ENCODE measurements at regions not wholly inside any gene's neighbourhood (a gene's known extent, or its start where the extent isn't known, plus 50 kb on each side); places are given as distances from the start of the nearest gene placed in this dataset.

DNA sequence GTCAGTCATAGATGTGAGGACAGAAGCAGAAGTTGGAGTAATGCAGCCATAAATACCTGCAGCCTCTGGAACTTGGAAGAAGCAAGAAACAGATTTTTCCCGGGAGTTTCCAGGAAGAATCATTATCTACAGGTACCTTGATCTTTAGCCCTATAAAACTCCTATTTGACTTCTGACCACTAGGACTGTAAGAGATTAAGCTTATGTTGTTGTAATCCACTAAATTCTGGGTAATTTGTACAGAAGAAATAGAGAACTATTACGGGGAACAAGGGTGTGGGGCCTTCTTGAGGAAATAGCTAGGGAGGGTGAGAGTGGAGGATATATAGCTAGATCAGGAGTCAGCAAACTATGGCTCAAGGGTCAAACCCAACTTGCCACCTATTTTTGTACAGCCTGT lies 353.2 kb downstream of the SLC4A3 start (continued):
- TF ChIP-seq, protein P1, sequence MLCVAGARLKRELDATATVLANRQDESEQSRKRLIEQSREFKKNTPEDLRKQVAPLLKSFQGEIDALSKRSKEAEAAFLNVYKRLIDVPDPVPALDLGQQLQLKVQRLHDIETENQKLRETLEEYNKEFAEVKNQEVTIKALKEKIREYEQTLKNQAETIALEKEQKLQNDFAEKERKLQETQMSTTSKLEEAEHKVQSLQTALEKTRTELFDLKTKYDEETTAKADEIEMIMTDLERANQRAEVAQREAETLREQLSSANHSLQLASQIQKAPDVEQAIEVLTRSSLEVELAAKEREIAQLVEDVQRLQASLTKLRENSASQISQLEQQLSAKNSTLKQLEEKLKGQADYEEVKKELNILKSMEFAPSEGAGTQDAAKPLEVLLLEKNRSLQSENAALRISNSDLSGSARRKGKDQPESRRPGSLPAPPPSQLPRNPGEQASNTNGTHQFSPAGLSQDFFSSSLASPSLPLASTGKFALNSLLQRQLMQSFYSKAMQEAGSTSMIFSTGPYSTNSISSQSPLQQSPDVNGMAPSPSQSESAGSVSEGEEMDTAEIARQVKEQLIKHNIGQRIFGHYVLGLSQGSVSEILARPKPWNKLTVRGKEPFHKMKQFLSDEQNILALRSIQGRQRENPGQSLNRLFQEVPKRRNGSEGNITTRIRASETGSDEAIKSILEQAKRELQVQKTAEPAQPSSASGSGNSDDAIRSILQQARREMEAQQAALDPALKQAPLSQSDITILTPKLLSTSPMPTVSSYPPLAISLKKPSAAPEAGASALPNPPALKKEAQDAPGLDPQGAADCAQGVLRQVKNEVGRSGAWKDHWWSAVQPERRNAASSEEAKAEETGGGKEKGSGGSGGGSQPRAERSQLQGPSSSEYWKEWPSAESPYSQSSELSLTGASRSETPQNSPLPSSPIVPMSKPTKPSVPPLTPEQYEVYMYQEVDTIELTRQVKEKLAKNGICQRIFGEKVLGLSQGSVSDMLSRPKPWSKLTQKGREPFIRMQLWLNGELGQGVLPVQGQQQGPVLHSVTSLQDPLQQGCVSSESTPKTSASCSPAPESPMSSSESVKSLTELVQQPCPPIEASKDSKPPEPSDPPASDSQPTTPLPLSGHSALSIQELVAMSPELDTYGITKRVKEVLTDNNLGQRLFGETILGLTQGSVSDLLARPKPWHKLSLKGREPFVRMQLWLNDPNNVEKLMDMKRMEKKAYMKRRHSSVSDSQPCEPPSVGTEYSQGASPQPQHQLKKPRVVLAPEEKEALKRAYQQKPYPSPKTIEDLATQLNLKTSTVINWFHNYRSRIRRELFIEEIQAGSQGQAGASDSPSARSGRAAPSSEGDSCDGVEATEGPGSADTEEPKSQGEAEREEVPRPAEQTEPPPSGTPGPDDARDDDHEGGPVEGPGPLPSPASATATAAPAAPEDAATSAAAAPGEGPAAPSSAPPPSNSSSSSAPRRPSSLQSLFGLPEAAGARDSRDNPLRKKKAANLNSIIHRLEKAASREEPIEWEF (CRISPR knock-in tag; IDR thresholded peaks at IDR 0.05) = no peak

GRCh38 chr2:219983836-219984235 lies 356.4 kb downstream of the SLC4A3 start:
- ChIA-PET CTCF (ENCODE audit: low intra/inter-chr PET ratio) (interaction anchor here (0.7 kb wide), 1 partner anchor 10 kb away, joined by 3 read pairs; no protein-coding TSS in a partner anchor), POLR2A (interaction anchor here (0.6 kb wide), 1 partner anchor 156 kb away, joined by 3 read pairs; no protein-coding TSS in a partner anchor)
- Histone ChIP-seq H3K9ac (ENCODE audit: insufficient read depth in 1 of 2, low read depth in 2 of 2, low read length in 2 of 2) (no peak overlapping the region), H4K20me1 (replicated peaks; ENCODE audit: control insufficient read depth, insufficient read depth, low read length) (no peaks in the 10 kb centered on the region), H2AFZ (ENCODE audit: low read depth, low read length) (no peak overlapping the region), H3K9me1 (ENCODE audit: control insufficient read depth, insufficient read depth, low read length) (no peaks in the 10 kb centered on the region), H3K27me3 (ENCODE audit: control insufficient read depth in 2 of 2, insufficient read depth in 2 of 2, low read length in 2 of 2) (no peaks in the 10 kb centered on the region), H3K36me3 (ENCODE audit: control insufficient read depth, insufficient read depth, low read length) (no peaks in the 10 kb centered on the region), H3K27ac (ENCODE audit: extremely low read depth, low read depth, low read length) (no peak overlapping the region), H3K79me2 (ENCODE audit: control insufficient read depth, insufficient read depth, low read length) (no peaks in the 10 kb centered on the region), H3K4me1 (replicated peaks in 1 of 2; ENCODE audit: control insufficient read depth in 2 of 2, insufficient read depth in 2 of 2, low read length in 2 of 2) (no peaks in the 10 kb centered on the region), H3K4me2 (ENCODE audit: insufficient read depth, low read length) (no peak overlapping the region), H3K4me3 (no peak overlapping the region), H3K9me3 (replicated peaks; ENCODE audit: control insufficient read depth, insufficient read depth, low read depth, low read length) (no peaks in the 10 kb centered on the region)
- TF ChIP-seq ZNF354B (CRISPR knock-in tag; IDR thresholded peaks at IDR 0.05) = no peak
- no peak for TF ChIP-seq KDM4B (IDR thresholded peaks at IDR 0.05; ENCODE audit: borderline replicate concordance in 2 of 2, low read depth in 1 of 2)
- no peak for TF ChIP-seq RBM25 (IDR thresholded peaks at IDR 0.05; ENCODE audit: low read depth, low read length, severe bottlenecking)
- no peak for TF ChIP-seq ZNF408 (CRISPR knock-in tag; IDR thresholded peaks at IDR 0.05; ENCODE audit: low read depth)
- no peak for TF ChIP-seq KLF16 (IDR thresholded peaks at IDR 0.05)
- no peak for TF ChIP-seq CBX3 (IDR thresholded peaks at IDR 0.05; ENCODE audit: borderline replicate concordance in 1 of 2, low read length in 2 of 2)
- TF ChIP-seq, protein P2, sequence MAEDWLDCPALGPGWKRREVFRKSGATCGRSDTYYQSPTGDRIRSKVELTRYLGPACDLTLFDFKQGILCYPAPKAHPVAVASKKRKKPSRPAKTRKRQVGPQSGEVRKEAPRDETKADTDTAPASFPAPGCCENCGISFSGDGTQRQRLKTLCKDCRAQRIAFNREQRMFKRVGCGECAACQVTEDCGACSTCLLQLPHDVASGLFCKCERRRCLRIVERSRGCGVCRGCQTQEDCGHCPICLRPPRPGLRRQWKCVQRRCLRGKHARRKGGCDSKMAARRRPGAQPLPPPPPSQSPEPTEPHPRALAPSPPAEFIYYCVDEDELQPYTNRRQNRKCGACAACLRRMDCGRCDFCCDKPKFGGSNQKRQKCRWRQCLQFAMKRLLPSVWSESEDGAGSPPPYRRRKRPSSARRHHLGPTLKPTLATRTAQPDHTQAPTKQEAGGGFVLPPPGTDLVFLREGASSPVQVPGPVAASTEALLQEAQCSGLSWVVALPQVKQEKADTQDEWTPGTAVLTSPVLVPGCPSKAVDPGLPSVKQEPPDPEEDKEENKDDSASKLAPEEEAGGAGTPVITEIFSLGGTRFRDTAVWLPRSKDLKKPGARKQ (CRISPR knock-in tag; IDR thresholded peaks at IDR 0.05) = no peak
- TF ChIP-seq HNRNPH1 (optimal IDR thresholded peaks at IDR 0.05; ENCODE audit: low read depth, low read length) = no peak
- TF ChIP-seq ZNF668 (CRISPR knock-in tag; IDR thresholded peaks at IDR 0.05) = no peak
- TF ChIP-seq NCOR1 (IDR thresholded peaks at IDR 0.05) = no peak
- TF ChIP-seq NR2C1 (IDR thresholded peaks at IDR 0.05) = no peak
- TF ChIP-seq NR2C1 (tag; IDR thresholded peaks at IDR 0.05) = no peak
- intact Hi-C loops (cut with micrococcal nuclease) = no loop called here
- no peak for FAIRE-seq
- ATAC-seq = no peak
- in situ Hi-C loops (cut with MboI) = no loop called here
- DNase-seq (ENCODE audit: extremely low read depth in 1 of 4, low spot score in 3 of 4) = no peak
- no TSS peak for BruUV-seq (replicated peaks)

All from K562 (cell line).